ENCODE measurements at regions not wholly inside any gene's neighbourhood (a gene's known extent, or its start where the extent isn't known, plus 50 kb on each side); places are given as distances from the start of the nearest gene placed in this dataset.

DNA sequence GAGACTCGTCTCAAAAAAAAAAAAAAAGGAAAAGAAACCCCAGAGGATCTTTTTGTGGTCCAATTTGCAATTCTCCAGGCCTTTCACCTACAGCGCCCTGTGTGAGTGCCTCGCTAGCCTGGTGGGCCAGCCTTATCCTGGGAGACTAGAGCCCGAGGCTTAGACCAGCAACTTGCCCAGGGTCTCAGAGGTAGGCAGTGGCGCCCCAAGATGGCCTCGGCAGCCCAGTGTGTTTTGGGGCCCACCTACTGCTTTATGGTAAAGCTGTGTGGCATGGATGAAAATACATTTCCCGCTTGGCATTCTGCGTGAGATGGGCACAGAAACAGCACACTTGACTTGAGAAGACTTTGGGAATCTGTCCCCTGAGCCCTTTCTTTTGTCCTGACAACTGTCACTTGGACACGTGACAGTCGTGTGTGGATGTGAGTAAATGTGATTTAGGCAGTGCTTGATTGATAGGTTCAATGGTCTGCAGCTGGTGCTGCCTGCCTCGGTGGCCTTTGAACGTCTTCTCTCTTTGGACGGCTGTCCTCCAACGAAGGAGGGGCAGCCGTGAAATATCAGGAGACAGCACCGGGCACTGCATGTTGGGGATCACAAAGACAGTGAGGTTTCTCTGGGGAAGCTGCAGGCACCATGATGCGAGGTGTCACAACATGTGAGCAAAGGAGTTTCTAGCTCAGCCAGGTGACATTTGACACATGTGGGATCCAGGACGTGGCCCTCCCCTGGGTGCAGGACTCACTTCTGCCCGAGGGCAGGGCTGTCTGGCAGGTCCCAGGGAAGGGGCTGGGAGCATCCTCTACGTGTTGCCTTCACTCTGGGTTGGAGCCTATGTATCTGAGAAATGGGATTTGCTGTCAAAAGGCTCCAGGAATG is 209.5 kb upstream of the TWIST2 start:
- Mint-ChIP-seq H3K36me3 (no peaks in the 10 kb centered on the region), H3K9me3 (peaks cover 0 to 2% (median 0%) of the 10 kb centered on the region in 7 donors), H3K27ac (peak overlapping the region in 1 of 7 donors; percentile 44), H3K4me3 (no peak overlapping the region), H3K4me1 (no peaks in the 10 kb centered on the region), H3K27me3 (ENCODE audit: low read depth in 3 of 3) (peaks cover 0 to 6% (median 4%) of the 10 kb centered on the region in 3 donors)
- Histone ChIP-seq H2AFZ (ENCODE audit: insufficient read depth, low read depth, low read length, poor library complexity, severe bottlenecking) (no peak overlapping the region), H3K4me3 (replicated peaks in 1 of 3; ENCODE audit: low read depth in 2 of 3, low read length in 3 of 3) (no peak overlapping the region), H3K4me1 (ENCODE audit: control insufficient read depth in 1 of 2, insufficient read depth in 2 of 2, low read length in 2 of 2) (no peaks in the 10 kb centered on the region), H3K4me2 (replicated peaks; ENCODE audit: extremely low read depth, low read length, poor library complexity, severe bottlenecking) (no peak overlapping the region), H3K27me3 (ENCODE audit: control insufficient read depth in 2 of 2, insufficient read depth in 2 of 2, low read length in 2 of 2) (no peaks in the 10 kb centered on the region), H4K20me1 (ENCODE audit: insufficient read depth, low read length) (no peaks in the 10 kb centered on the region), H3K9ac (ENCODE audit: insufficient read depth, low read length, poor library complexity, severe bottlenecking) (no peak overlapping the region), H3K79me2 (ENCODE audit: insufficient read depth, low read length) (no peaks in the 10 kb centered on the region), H3K27ac (ENCODE audit: low read depth in 1 of 2, low read length in 2 of 2) (no peak overlapping the region), H3K36me3 (replicated peaks in 1 of 2; ENCODE audit: control insufficient read depth in 1 of 2, insufficient read depth in 2 of 2, low read length in 2 of 2) (no peaks in the 10 kb centered on the region), H3K9me3 (replicated peaks in 1 of 2; ENCODE audit: control insufficient read depth in 1 of 2, insufficient read depth in 1 of 2, low read length in 2 of 2) (no peaks in the 10 kb centered on the region)
- 84% methylated on average over 20 of the region's 20 CpGs for WGBS (ENCODE audit: insufficient coverage)
- no peak for DNase-seq
- intact Hi-C loops (cut with micrococcal nuclease), result no loop called here
- no peak for TF ChIP-seq CTCF (IDR thresholded peaks at IDR 0.05)

GRCh38 chr2:238638982-238639628 is 208.8 kb upstream of the TWIST2 start:
- Mint-ChIP-seq H3K36me3 (no peaks in the 10 kb centered on the region), H3K27me3 (ENCODE audit: low read depth in 3 of 3) (peaks cover 0 to 7% (median 4%) of the 10 kb centered on the region in 3 donors), H3K4me3 (no peak overlapping the region), H3K27ac (peak overlapping the region in 1 of 7 donors; percentile 44), H3K4me1 (no peaks in the 10 kb centered on the region), H3K9me3 (peaks cover 0 to 2% (median 0%) of the 10 kb centered on the region in 7 donors)
- 97% methylated on average over 14 of the region's 17 CpGs for WGBS (ENCODE audit: insufficient coverage)
- Histone ChIP-seq H3K4me2 (replicated peaks; ENCODE audit: extremely low read depth, low read length, poor library complexity, severe bottlenecking) (no peak overlapping the region), H3K27ac (ENCODE audit: low read depth in 1 of 2, low read length in 2 of 2) (no peak overlapping the region), H3K4me3 (replicated peaks in 1 of 3; ENCODE audit: low read depth in 2 of 3, low read length in 3 of 3) (no peak overlapping the region), H3K9ac (ENCODE audit: insufficient read depth, low read length, poor library complexity, severe bottlenecking) (no peak overlapping the region), H3K27me3 (ENCODE audit: control insufficient read depth in 2 of 2, insufficient read depth in 2 of 2, low read length in 2 of 2) (no peaks in the 10 kb centered on the region), H3K4me1 (ENCODE audit: control insufficient read depth in 1 of 2, insufficient read depth in 2 of 2, low read length in 2 of 2) (no peaks in the 10 kb centered on the region), H4K20me1 (ENCODE audit: insufficient read depth, low read length) (no peaks in the 10 kb centered on the region), H2AFZ (ENCODE audit: insufficient read depth, low read depth, low read length, poor library complexity, severe bottlenecking) (no peak overlapping the region), H3K79me2 (ENCODE audit: insufficient read depth, low read length) (no peaks in the 10 kb centered on the region), H3K36me3 (replicated peaks in 1 of 2; ENCODE audit: control insufficient read depth in 1 of 2, insufficient read depth in 2 of 2, low read length in 2 of 2) (no peaks in the 10 kb centered on the region), H3K9me3 (replicated peaks in 1 of 2; ENCODE audit: control insufficient read depth in 1 of 2, insufficient read depth in 1 of 2, low read length in 2 of 2) (no peaks in the 10 kb centered on the region)
- intact Hi-C loops (cut with micrococcal nuclease), result no loop called here
- no peak for TF ChIP-seq CTCF (IDR thresholded peaks at IDR 0.05)
- no peak for DNase-seq

Data from CD14-positive monocyte (primary cell).